NCI-H128 (cell line): ENCODE measurements at regions not wholly inside any gene's neighbourhood (a gene's known extent, or its start where the extent isn't known, plus 50 kb on each side); places are given as distances from the start of the nearest gene placed in this dataset.
A peak's percentile ranks its signal among the peaks of the same experiment; 100 is the strongest.

Experiments used
- DNase-seq: peaks from one replicate; lab custom pipeline; 2025; ENCODE audit not compliant: unreplicated experiment; lab: John Stamatoyannopoulos, UW

- no peak for DNase-seq
Measured at GRCh38 chr13:81757348-81757970, 1416.5 kb upstream of the SPRY2 start.

GRCh38 chr13:81745391-81745790 lies 1404.5 kb upstream of the SPRY2 start:
- DNase-seq: no peak

GRCh38 chr13:81738364-81738763 lies 1397.4 kb upstream of the SPRY2 start:
- no peak for DNase-seq

DNA sequence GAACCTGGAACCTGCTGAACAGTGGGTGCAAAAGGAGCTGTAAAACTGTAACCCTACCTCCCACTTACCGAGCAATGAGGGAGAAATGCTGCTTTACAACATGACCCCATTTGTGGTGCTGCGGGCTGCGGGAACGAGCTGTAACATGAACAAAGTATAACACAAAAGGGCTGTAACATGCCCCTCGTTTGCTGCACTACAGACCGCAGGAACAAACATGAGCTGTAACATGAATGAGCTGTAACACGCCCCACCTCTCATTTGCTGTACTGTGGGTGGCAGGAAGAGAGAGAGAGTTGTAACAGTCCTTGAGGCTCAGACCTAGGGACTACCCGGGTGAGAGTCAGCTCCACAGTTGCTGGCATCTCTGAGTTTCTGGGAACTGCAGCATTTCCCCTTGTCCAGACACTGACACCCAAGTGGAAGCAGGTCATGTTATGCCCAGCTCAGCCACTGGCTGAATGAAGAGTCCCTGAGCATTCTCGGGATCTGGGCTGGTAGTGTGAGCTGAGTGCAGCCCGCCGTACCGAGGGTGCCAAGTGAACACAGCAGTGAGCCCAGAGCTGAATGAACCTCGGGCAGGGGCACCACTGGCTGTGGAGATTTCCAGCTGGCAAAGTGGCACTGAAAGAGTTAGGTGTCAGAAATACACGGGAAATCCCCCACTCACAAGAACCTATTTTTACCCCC lies 1385.3 kb upstream of the SPRY2 start:
- DNase-seq: no peak

DNA sequence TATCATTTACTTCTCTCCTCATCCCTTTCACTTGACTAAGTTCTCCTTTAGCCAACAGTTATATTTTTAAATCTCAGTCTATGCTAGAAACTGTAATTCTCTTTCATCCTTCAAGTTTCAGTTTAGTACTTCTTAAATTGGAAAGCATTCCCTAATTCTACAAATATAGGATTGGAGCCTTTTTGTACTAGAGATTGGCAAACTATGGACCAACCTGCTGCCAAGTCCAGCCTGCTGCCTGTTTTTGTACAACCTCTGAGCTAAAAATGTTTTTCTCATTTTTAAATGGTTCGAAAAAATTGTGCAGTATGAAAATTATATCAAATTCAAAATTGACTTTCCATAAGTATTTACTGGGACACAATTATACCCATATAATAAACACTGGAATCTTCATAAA lies 1381.5 kb upstream of the SPRY2 start:
- DNase-seq: no peak

GRCh38 chr13:81721400-81721799 lies 1380.5 kb upstream of the SPRY2 start:
- no peak for DNase-seq

DNA sequence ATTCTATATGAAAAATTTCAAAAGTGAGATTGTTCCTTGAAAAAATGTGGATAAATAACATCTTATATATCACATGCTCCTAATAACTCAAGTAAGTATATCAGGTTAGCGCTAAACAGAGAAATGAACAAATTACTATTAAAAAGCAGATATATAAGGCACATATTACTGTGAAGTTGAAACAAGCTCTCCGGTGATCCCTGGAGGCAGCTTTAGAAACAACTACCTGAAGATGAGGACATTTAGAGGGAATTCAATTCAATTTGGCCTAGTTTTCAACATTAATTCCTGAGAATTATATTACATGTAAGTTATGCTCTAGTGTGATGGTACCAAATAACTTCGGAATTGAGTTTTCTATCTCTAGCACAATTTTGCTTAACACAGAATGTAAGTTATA lies 1373.6 kb upstream of the SPRY2 start:
- DNase-seq: no peak

GRCh38 chr13:81713201-81713600 lies 1372.3 kb upstream of the SPRY2 start:
- DNase-seq: no peak

GRCh38 chr13:81697826-81698225 lies 1356.9 kb upstream of the SPRY2 start:
- no peak for DNase-seq

DNA sequence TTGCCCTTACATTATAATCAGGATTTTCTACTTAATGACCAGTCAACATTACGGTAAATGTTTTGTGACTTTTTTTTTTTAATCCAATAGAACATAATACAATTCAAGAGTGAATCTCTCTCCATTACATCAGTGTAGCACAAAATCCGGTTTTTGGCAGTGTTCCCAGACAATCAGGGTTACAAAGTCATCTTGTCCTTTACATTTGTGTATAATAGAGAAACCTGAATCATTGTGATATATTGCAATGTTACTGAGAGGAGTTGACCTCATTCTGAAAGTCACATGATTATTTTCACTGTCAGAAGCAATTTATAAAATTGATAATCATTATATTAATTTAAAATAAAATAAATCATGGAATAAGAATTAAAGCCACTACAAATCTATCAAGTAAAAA lies 1346.0 kb upstream of the SPRY2 start:
- DNase-seq: peak; percentile 37

- no peak for DNase-seq
Measured at GRCh38 chr13:81683521-81683920, 1342.6 kb upstream of the SPRY2 start.

- DNase-seq: no peak
Measured at GRCh38 chr13:81682081-81682630, 1341.2 kb upstream of the SPRY2 start.

DNA sequence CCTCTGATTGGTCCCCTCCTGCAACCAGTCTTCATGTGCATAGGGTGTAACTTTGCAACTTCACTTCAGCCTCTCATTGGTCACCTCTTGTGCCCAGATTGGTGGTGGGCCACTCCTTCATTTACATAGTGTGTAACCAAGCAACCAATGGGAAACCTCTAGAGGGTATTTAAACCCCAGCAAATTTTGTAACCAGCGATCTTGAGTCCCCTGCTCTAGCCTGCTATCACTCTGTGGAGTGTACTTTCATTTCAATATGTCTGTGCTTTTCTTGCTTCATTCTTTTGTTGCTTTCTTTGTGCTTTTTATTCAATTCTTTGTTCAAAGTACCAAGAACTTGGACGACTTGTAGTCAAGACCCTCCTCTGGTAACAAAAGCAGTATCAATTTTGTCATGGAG lies 1336.9 kb upstream of the SPRY2 start:
- DNase-seq: no peak

GRCh38 chr13:81676008-81676407 lies 1335.1 kb upstream of the SPRY2 start:
- DNase-seq: no peak

DNA sequence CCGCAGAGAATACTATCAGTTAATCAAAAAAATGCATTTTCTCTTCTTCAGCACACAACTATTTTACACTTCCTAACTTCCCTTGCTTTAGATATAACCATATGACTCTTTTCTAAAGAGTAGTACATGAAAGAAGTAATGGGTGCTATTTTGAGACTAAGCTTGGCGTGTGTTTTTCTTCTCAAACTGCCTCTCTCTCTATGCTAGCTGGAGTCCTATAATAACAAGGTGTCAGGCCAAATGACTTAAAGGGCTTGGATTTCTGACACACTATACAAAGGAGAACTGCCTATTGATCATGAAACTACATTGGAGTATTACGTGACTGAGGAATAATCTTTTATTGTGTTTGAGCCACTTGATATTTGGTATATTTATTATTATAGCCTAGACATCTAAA lies 1330.1 kb upstream of the SPRY2 start:
- no peak for DNase-seq

- DNase-seq: no peak
Measured at GRCh38 chr13:81670048-81670447, 1329.1 kb upstream of the SPRY2 start.

DNA sequence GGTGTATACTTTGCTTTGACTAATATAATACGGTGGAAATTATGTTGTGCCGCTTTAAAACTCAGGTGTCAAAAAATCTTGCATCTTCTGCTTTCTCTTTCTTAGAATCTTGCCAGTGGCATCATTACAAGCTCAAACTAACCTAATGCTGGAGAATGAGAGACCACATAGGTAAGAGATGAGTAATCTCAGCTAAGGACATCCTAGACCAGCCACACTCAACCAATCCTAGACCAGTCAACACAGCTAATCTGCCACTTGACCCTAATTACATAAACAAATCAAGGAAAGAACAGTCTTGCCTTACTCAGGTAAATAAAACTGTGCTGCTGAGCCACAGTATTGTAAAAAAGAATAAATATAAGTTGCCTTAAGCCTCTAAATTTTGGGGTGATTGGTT lies 1323.9 kb upstream of the SPRY2 start:
- no peak for DNase-seq

- no peak for DNase-seq
Measured at GRCh38 chr13:81659984-81660383, 1319.1 kb upstream of the SPRY2 start.

- no peak for DNase-seq
Measured at GRCh38 chr13:81658598-81659370, 1317.9 kb upstream of the SPRY2 start.

DNA sequence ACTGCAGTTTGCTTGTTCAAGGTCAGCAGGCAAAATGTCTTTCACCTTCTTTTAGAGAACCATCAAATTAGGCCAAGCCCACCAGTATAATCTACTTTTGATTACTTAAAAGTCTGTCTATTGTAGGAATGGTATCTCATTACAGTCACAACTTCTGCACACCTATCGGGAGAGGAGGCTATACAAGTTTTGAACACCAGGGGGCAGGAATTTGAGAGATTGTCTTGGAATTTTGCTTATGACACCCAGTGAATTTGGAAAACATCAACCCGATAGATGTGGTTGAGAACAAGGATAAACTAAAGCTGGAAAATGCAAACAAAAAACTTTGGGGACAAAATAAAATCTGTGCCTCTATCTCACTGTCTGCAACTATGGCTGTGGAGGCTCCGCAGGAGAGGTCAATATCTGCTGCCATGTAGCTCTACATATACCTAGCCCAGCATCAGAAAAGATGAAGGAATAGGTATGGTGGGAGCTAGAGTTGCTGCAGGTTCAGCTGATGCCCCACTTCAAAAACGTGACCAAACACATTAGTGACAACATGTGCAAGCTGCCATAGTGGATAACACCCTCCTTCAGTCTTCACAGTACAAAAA lies 1299.2 kb upstream of the SPRY2 start:
- no peak for DNase-seq

DNA sequence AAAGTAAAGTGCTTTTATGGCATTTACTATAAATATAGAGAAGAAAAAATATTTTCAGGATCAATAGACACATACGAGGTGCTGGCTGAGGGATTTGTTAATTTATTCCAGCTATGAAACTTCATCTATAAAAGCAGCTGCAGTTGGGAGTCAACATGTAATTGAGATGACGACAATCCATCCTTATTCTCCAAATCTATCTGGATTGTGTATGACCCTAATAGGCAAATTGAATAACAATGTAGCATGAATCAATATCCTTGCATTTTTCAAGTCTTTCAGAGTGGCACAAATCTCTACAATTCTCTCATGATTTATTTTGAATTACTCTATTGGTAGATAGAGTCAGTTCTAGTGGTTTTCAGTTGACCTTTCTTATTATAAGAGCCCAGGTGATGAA lies 1296.5 kb upstream of the SPRY2 start:
- no peak for DNase-seq

DNA sequence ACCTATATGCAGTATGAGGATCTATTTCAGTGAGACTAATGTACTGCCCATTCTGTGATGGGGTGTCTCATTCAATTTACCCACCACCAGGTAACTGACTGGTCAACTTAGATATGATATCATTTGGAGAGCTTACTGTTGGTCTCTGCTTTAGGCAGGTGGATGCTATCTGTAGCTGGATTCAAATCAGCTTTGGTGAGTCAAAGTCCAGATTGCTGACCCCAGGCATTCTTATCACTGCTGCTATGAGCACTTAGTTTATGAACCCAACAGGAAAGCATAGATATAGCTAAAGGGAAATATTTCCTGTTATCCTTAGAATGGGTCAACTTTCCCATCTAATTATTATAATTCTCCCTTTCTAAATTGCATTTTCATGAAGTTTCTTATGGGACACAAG lies 1295.2 kb upstream of the SPRY2 start:
- no peak for DNase-seq
